Endothelial cell of umbilical vein (primary cell): ENCODE measurements at regions not wholly inside any gene's neighbourhood (a gene's known extent, or its start where the extent isn't known, plus 50 kb on each side); places are given as distances from the start of the nearest gene placed in this dataset.

Experiments used
- POLR2A ChIP-seq: IDR thresholded peaks from 2 replicates; pipeline ENCODE4 v1.6.1; 2012; ENCODE audit warnings: low read depth, mild to moderate bottlenecking, control low read depth, low read length
- POLR2AphosphoS5 ChIP-seq: IDR thresholded peaks from 2 replicates; pipeline ENCODE4 v1.6.1; 2012; ENCODE audit warnings: low read depth, mild to moderate bottlenecking, control low read depth, low read length, moderate library complexity; ENCODE audit not compliant: insufficient read depth
- TF ChIP-seq, protein P1 (sequence below), 2 donors: IDR thresholded peaks; 1 replicate in 1 of 2; 2 replicates in 1 of 2; pipeline ENCODE4 v1.5.1; 2011; ENCODE audit warnings: low read length in 2 of 2, mild to moderate bottlenecking in 2 of 2, moderate library complexity in 2 of 2, control low read depth in 1 of 2, inconsistent platforms in 1 of 2, low read depth in 1 of 2; ENCODE audit not compliant: insufficient read depth in 1 of 2; ENCODE audit errors: extremely low read depth in 1 of 2

DNA sequence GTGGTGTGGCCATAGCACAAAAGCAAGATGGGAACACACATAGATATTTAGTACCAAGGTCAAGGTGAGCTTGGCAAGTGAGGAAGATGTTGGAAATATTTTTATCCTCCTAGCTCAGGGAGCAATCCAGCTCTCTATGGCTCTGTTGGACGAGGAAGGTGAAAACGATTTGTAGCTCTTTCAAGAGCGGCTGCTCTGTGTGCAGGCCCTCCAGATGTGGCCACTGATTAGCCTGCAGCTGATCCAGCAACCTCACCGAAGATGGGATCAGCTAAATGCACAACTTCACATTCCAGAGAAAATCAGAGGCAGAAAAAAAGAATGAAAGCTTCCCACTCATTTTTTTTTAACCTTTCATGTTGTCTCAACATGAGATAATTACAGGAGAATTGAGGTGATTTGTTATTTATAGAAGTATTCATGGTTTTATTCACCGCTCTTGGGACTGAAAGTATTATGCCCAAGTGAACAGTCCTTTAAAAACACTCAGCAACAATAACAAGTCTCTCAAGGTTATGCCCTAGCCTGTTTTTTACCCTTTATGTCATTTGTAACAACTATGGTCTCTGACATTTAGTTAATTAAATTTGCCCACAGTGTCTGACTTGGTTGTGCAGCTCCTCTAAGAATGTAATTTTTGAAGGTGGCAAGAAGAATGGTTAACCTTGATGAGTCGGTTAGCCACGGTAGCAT lies 213.6 kb upstream of the ADARB2 start:
- TF ChIP-seq, protein P1, sequence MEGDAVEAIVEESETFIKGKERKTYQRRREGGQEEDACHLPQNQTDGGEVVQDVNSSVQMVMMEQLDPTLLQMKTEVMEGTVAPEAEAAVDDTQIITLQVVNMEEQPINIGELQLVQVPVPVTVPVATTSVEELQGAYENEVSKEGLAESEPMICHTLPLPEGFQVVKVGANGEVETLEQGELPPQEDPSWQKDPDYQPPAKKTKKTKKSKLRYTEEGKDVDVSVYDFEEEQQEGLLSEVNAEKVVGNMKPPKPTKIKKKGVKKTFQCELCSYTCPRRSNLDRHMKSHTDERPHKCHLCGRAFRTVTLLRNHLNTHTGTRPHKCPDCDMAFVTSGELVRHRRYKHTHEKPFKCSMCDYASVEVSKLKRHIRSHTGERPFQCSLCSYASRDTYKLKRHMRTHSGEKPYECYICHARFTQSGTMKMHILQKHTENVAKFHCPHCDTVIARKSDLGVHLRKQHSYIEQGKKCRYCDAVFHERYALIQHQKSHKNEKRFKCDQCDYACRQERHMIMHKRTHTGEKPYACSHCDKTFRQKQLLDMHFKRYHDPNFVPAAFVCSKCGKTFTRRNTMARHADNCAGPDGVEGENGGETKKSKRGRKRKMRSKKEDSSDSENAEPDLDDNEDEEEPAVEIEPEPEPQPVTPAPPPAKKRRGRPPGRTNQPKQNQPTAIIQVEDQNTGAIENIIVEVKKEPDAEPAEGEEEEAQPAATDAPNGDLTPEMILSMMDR (IDR thresholded peaks at IDR 0.05; ENCODE audit: extremely low read depth in 1 of 2, insufficient read depth in 1 of 2, low read depth in 1 of 2, low read length in 2 of 2) = no peak
- TF ChIP-seq POLR2A = no peak
- no peak for TF ChIP-seq POLR2AphosphoS5
